GM12878 (cell line): ENCODE measurements at regions not wholly inside any gene's neighbourhood (a gene's known extent, or its start where the extent isn't known, plus 50 kb on each side); places are given as distances from the start of the nearest gene placed in this dataset.

ENCODE experiments used
- EP300 ChIP-seq, 2 experiments: fragments of 150-350 bp in 1 of 2; IDR thresholded peaks; 2 replicates each; pipeline ENCODE4 v1.6.1; 2011 to 2012; ENCODE audit warnings: low read depth in 2 of 2, low read length in 2 of 2, borderline replicate concordance in 1 of 2, improper control_type of control experiment in 1 of 2, inconsistent platforms in 1 of 2; ENCODE audit not compliant: control insufficient read depth in 1 of 2
- JUNB ChIP-seq: IDR thresholded peaks from 2 replicates; pipeline ENCODE4 v1.6.1; 2016; ENCODE audit warnings: antibody characterized with exemption, mild to moderate bottlenecking
- RAD21 ChIP-seq: IDR thresholded peaks from 2 replicates; pipeline ENCODE4 v1.6.1; 2011; ENCODE audit warnings: mild to moderate bottlenecking, low read depth, low read length, moderate library complexity; ENCODE audit not compliant: insufficient read depth
- RCOR1 ChIP-seq: conservative IDR thresholded peaks from 2 replicates; pipeline ENCODE4 v1.6.1; 2012; ENCODE audit warnings: low read depth, low read length, improper control_type of control experiment
- RFX5 ChIP-seq: IDR thresholded peaks from 2 replicates; pipeline ENCODE4 v1.6.1; 2011; ENCODE audit warnings: low read depth, low read length, improper control_type of control experiment
- TBL1XR1 ChIP-seq: IDR thresholded peaks from 2 replicates; pipeline ENCODE4 v1.6.1; 2012; ENCODE audit warnings: low read depth, low read length, improper control_type of control experiment
- TF ChIP-seq, protein P1 (sequence below): IDR thresholded peaks from 2 replicates; pipeline ENCODE4 v1.6.1; 2011; ENCODE audit warnings: borderline replicate concordance, low read depth, mild to moderate bottlenecking, moderate library complexity, mixed read lengths, low read length; ENCODE audit not compliant: insufficient read depth; ENCODE audit errors: extremely low read length
- TF ChIP-seq, protein P2 (sequence below): IDR thresholded peaks from 2 replicates; pipeline ENCODE4 v1.6.1; 2011; ENCODE audit warnings: mild to moderate bottlenecking, low read depth, low read length, moderate library complexity; ENCODE audit not compliant: insufficient replicate concordance
- TF ChIP-seq, protein P3 (sequence below), 3 experiments: IDR thresholded peaks in 2 of 3; conservative IDR thresholded peaks in 1 of 3; 2 replicates each; pipeline ENCODE4 v1.5.1; 2011; ENCODE audit warnings: low read depth in 3 of 3, low read length in 3 of 3, mild to moderate bottlenecking in 3 of 3, control low read depth in 2 of 3, moderate library complexity in 2 of 3, inconsistent platforms in 1 of 3, mixed read lengths in 1 of 3; ENCODE audit not compliant: control insufficient read depth in 2 of 3, insufficient read depth in 1 of 3; ENCODE audit errors: extremely low read depth in 1 of 3
- TF ChIP-seq, protein P4 (sequence below): IDR thresholded peaks from 2 replicates; pipeline ENCODE4 v1.6.1; 2011; ENCODE audit warnings: low read depth, mild to moderate bottlenecking, low read length, moderate library complexity, borderline replicate concordance; ENCODE audit errors: extremely low read depth

DNA sequence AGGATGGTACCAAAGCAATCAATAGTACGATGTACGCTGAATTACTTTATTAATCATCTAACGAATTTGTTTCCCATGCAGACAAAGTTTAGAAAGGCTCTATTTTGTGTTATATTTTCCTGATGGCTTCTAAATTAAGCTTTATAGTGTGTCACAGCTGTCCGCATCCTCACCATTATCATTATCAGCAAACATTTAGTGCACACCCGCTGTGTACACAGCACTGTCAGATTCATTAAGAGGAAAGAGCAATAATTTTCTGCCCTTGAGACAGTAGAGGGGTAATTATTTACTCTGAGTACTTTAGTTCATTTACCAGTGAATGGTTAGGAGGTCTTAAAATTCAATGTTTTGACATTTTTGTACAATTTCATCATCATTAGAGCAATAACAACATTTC, 233.3 kb upstream of the PTPRZ1 start:
- TF ChIP-seq, protein P1, sequence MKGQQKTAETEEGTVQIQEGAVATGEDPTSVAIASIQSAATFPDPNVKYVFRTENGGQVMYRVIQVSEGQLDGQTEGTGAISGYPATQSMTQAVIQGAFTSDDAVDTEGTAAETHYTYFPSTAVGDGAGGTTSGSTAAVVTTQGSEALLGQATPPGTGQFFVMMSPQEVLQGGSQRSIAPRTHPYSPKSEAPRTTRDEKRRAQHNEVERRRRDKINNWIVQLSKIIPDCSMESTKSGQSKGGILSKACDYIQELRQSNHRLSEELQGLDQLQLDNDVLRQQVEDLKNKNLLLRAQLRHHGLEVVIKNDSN: no peak
- TF ChIP-seq RFX5 (no peak), JUNB (no peak), RCOR1 (no peak), RAD21 (no peak), EP300 (IDR thresholded peaks at IDR 0.05; ENCODE audit: borderline replicate concordance in 1 of 2, control insufficient read depth in 1 of 2, low read depth in 2 of 2, low read length in 2 of 2) (no peak), TBL1XR1 (no peak)
- TF ChIP-seq, protein P2, sequence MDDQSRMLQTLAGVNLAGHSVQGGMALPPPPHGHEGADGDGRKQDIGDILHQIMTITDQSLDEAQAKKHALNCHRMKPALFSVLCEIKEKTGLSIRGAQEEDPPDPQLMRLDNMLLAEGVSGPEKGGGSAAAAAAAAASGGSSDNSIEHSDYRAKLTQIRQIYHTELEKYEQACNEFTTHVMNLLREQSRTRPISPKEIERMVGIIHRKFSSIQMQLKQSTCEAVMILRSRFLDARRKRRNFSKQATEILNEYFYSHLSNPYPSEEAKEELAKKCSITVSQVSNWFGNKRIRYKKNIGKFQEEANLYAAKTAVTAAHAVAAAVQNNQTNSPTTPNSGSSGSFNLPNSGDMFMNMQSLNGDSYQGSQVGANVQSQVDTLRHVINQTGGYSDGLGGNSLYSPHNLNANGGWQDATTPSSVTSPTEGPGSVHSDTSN: no peak
- TF ChIP-seq, protein P3, sequence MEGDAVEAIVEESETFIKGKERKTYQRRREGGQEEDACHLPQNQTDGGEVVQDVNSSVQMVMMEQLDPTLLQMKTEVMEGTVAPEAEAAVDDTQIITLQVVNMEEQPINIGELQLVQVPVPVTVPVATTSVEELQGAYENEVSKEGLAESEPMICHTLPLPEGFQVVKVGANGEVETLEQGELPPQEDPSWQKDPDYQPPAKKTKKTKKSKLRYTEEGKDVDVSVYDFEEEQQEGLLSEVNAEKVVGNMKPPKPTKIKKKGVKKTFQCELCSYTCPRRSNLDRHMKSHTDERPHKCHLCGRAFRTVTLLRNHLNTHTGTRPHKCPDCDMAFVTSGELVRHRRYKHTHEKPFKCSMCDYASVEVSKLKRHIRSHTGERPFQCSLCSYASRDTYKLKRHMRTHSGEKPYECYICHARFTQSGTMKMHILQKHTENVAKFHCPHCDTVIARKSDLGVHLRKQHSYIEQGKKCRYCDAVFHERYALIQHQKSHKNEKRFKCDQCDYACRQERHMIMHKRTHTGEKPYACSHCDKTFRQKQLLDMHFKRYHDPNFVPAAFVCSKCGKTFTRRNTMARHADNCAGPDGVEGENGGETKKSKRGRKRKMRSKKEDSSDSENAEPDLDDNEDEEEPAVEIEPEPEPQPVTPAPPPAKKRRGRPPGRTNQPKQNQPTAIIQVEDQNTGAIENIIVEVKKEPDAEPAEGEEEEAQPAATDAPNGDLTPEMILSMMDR (IDR thresholded peaks at IDR 0.05 in 2 of 3, conservative IDR thresholded peaks at IDR 0.05 in 1 of 3; ENCODE audit: control insufficient read depth in 2 of 3, extremely low read depth in 1 of 3, insufficient read depth in 1 of 3, low read depth in 3 of 3, low read length in 3 of 3): no peak
- TF ChIP-seq, protein P4, sequence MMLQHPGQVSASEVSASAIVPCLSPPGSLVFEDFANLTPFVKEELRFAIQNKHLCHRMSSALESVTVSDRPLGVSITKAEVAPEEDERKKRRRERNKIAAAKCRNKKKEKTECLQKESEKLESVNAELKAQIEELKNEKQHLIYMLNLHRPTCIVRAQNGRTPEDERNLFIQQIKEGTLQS: no peak
